ENCODE measurements at regions not wholly inside any gene's neighbourhood (a gene's known extent, or its start where the extent isn't known, plus 50 kb on each side); places are given as distances from the start of the nearest gene placed in this dataset.
"Not testable (repeated sequence)": the region's sequence is repeated elsewhere in the genome, so short reads cannot be mapped to it uniquely, and the experiment has no call there.

GRCh38 chr13:22859411-22859810 lies 321.4 kb upstream of the SGCG start:
- 51% methylated on average over 6 of the region's 21 CpGs for WGBS (ENCODE audit: insufficient coverage, low coverage, missing lambda C conversion rate)
- intact Hi-C loops (cut with micrococcal nuclease); H3K27me3 ChIP-seq (ENCODE audit: control insufficient read depth in 2 of 2, insufficient read depth in 2 of 2, low read length in 2 of 2); H3K27ac ChIP-seq (ENCODE audit: extremely low read depth, low read depth, low read length); BruUV-seq (replicated peaks); H3K9me3 ChIP-seq (replicated peaks; ENCODE audit: control insufficient read depth, insufficient read depth, low read depth, low read length); H3K4me1 ChIP-seq (replicated peaks in 1 of 2; ENCODE audit: control insufficient read depth in 2 of 2, insufficient read depth in 2 of 2, low read length in 2 of 2); H3K79me2 ChIP-seq (ENCODE audit: control insufficient read depth, insufficient read depth, low read length); POLR2A ChIA-PET; DNase-seq (ENCODE audit: extremely low read depth in 1 of 4, low spot score in 3 of 4); H3K9ac ChIP-seq (ENCODE audit: insufficient read depth in 1 of 2, low read depth in 2 of 2, low read length in 2 of 2); in situ Hi-C loops (cut with MboI); ATAC-seq; CTCF ChIA-PET (ENCODE audit: low intra/inter-chr PET ratio); H4K20me1 ChIP-seq (replicated peaks; ENCODE audit: control insufficient read depth, insufficient read depth, low read length); H3K9me1 ChIP-seq (ENCODE audit: control insufficient read depth, insufficient read depth, low read length); H3K4me2 ChIP-seq (ENCODE audit: insufficient read depth, low read length); H3K36me3 ChIP-seq (ENCODE audit: control insufficient read depth, insufficient read depth, low read length); FAIRE-seq; H3K4me3 ChIP-seq; H2AFZ ChIP-seq (ENCODE audit: low read depth, low read length): not testable (repeated sequence)

GRCh38 chr13:22861958-22862466 lies 318.8 kb upstream of the SGCG start:
- DNase-seq (ENCODE audit: extremely low read depth in 1 of 4, low spot score in 3 of 4) (no peak), FAIRE-seq (no peak), ATAC-seq (no peak)
- no peak for TF ChIP-seq ETS1 (conservative IDR thresholded peaks at IDR 0.05; ENCODE audit: control insufficient read depth, low read depth, low read length)
- no peak for TF ChIP-seq NFRKB (IDR thresholded peaks at IDR 0.05; ENCODE audit: low read depth)
- no peak for TF ChIP-seq CHD4 (IDR thresholded peaks at IDR 0.05; ENCODE audit: insufficient read depth, insufficient replicate concordance, low read depth, low read length, poor library complexity, severe bottlenecking)
- TF ChIP-seq CBX1 (IDR thresholded peaks at IDR 0.05; ENCODE audit: low read depth), result no peak
- TF ChIP-seq TCF3 (CRISPR knock-in tag; IDR thresholded peaks at IDR 0.05), result no peak
- TF ChIP-seq NFE2 (IDR thresholded peaks at IDR 0.05; ENCODE audit: low read depth), result no peak
- H3K4me1 ChIP-seq (replicated peaks in 1 of 2; ENCODE audit: control insufficient read depth in 2 of 2, insufficient read depth in 2 of 2, low read length in 2 of 2), result no peaks in the 10 kb centered on the region
- H3K4me2 ChIP-seq (ENCODE audit: insufficient read depth, low read length), result no peak overlapping the region
- ChIA-PET CTCF (ENCODE audit: low intra/inter-chr PET ratio) (no interaction called here), POLR2A (no interaction called here)
- BruUV-seq (replicated peaks), result no TSS peak
- no peaks in the 10 kb centered on the region for H3K9me3 ChIP-seq (replicated peaks; ENCODE audit: control insufficient read depth, insufficient read depth, low read depth, low read length)
- no peak overlapping the region for H3K9ac ChIP-seq (ENCODE audit: insufficient read depth in 1 of 2, low read depth in 2 of 2, low read length in 2 of 2)
- H3K9me1 ChIP-seq (ENCODE audit: control insufficient read depth, insufficient read depth, low read length), result no peaks in the 10 kb centered on the region
- no peaks in the 10 kb centered on the region for H3K27me3 ChIP-seq (ENCODE audit: control insufficient read depth in 2 of 2, insufficient read depth in 2 of 2, low read length in 2 of 2)
- intact Hi-C loops (cut with micrococcal nuclease), result loop anchor here (10.0 kb wide), 1 partner anchor 57 kb away; no protein-coding TSS in a partner anchor
- H3K4me3 ChIP-seq, result no peak overlapping the region
- H3K79me2 ChIP-seq (ENCODE audit: control insufficient read depth, insufficient read depth, low read length), result no peaks in the 10 kb centered on the region
- no peak overlapping the region for H2AFZ ChIP-seq (ENCODE audit: low read depth, low read length)
- H3K36me3 ChIP-seq (ENCODE audit: control insufficient read depth, insufficient read depth, low read length), result no peaks in the 10 kb centered on the region
- H4K20me1 ChIP-seq (replicated peaks; ENCODE audit: control insufficient read depth, insufficient read depth, low read length), result no peaks in the 10 kb centered on the region
- in situ Hi-C loops (cut with MboI), result no loop called here
- no peak overlapping the region for H3K27ac ChIP-seq (ENCODE audit: extremely low read depth, low read depth, low read length)
